Tibial nerve (tissue), 4 donors: ENCODE measurements at regions not wholly inside any gene's neighbourhood (a gene's known extent, or its start where the extent isn't known, plus 50 kb on each side); places are given as distances from the start of the nearest gene placed in this dataset.

Source experiments
- CTCF ChIP-seq, 5 experiments: fragments of 200-600 bp in 3 of 5; fragments of 450-650 bp in 2 of 5; sonication (generic) in 3 of 5; IDR thresholded peaks; one replicate each; pipeline ENCODE4 v1.5.1; 2016 to 2019; ENCODE audit warnings: antibody characterized with exemption in 5 of 5, mild to moderate bottlenecking in 3 of 5, moderate library complexity in 2 of 5
- EP300 ChIP-seq, 2 donors: sonication (generic); formaldehyde crosslinking; IDR thresholded peaks; one replicate each; pipeline ENCODE4 v1.6.1; 2017; ENCODE audit warnings: antibody characterized with exemption in 2 of 2, mild to moderate bottlenecking in 1 of 2
- POLR2A ChIP-seq, 2 donors: fragments of 450-650 bp; IDR thresholded peaks; one replicate each; pipeline ENCODE4 v1.6.1; 2017; ENCODE audit warnings: antibody characterized with exemption in 2 of 2, mild to moderate bottlenecking in 2 of 2, moderate library complexity in 2 of 2

- TF ChIP-seq CTCF (IDR thresholded peaks at IDR 0.05) (no peak), POLR2A (IDR thresholded peaks at IDR 0.05) (no peak), EP300 (IDR thresholded peaks at IDR 0.05) (no peak)
These were observed 293.7 kb downstream of the SUCLA2 start for GRCh38 chr13:47707414-47707813.
